ENCODE measurements at regions not wholly inside any gene's neighbourhood (a gene's known extent, or its start where the extent isn't known, plus 50 kb on each side); places are given as distances from the start of the nearest gene placed in this dataset.
"Not testable (repeated sequence)": the region's sequence is repeated elsewhere in the genome, so short reads cannot be mapped to it uniquely, and the experiment has no call there.

DNA sequence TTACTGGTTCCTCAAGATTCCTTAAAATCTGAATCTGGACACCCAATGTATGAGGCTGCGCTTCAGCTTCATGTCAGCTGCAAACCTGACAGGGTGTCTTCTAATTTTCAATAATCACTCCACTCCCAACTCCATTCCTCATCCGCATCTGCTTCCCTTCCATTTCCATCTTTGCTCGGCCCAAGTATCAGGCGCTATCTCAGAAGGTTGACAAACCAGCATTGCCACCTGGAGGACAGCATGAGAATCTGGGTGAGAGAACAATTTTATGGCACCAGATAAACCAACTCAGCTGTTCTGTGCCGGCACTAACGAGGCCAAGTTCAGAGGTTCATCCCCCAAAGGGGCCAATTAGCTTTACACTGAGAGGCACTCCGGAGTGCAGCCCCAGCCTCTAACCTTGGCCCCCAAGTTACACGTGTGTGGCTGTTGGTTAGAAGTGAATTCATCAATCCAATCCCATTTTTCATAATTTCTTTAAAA is 79.1 kb upstream of the LMO2 start:
- DNase-seq (ENCODE audit: low spot score), result peak; percentile 50

DNA sequence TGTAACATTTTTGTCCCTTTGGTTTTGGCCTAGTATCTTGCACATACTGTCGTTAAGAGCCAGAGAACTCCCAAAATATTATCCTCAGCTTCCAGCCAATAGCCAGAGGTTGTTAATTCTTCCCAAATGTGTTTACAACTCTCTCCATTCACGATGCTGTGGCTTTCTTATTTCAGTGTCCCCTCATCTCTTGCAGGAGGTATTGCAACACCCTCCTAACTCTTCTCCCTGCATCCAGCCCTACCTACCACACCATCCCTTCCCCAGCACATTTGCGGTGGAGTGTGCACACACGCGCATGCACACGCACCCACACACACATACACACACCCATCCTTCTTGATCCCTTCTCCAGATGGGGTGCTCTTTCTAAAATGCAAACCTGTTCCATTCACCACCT is 75.6 kb upstream of the LMO2 start:
- DNase-seq (ENCODE audit: low spot score), result no peak

DNA sequence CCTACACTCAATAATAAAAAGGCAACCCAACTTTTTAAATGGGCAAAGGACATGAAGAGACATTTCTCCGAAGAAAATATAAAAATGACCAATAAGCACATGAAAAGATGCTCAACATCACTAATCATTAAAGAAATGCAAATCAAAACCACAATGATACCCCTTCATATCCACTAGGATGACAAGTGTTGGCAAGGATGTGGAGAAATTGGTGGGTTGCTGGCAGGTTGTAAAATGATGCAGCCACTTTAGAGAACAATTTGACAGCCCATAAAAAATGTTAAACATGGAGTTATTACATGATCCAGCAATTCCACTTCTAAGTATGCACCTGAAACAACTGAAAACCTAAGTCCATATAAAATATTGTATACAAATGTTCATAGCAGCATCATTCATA is 73.2 kb upstream of the LMO2 start:
- DNase-seq (ENCODE audit: low spot score), result no peak

DNA sequence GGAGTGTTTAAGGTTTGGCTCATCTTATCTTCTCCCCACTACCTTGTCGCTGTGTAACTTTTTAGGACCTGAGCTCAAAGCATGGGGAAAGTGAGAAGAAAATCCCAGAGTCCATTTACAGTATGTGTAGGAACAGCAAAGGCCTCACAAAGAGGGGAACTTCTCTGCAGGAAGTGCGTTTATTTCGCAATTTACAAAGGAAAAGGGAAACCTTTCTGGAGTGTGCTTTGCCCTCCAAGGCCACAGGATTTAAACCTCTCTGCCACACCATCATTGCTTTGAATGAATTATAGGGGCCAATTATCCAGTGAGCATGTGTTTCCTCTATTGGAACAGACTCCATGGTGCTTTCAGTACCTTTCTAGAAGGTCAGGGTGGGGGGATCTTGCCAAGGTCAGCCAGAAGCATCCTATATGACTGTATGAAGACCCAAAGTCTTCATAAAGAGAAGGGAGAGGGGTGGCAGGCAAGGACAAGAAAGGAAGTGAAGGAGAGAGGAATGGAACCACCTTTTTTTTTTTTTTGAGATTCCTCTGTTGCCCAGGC is 68.1 kb upstream of the LMO2 start:
- no peak for DNase-seq (ENCODE audit: low spot score)

DNA sequence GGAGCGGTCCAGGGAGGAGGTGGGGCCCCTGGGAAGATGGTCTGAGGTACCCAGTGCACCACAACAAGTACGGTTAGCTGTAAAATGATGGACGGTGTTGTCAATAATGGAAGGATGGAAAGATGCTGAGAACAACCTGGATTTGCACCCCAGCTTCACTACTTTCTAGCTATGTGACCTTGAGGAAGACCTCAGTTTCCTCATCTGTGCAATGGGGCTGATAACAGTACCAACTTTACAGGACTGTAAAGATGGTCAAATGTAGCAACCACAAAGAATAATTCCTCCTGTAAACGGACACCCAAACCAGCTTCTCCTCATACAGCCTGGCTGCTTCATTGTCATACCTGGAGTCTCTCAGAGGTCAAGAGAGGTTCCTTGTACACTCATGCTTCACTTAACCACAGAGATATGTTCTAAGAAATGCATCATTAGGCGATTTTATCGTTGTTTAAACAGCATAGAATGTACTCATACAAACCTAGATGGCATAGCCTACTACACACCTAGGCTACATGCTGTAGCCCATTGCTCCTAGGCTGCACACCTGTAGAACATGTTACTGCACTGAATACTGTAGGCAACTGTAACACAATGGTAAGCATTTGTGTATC is 65.5 kb upstream of the LMO2 start:
- no peak for DNase-seq (ENCODE audit: low spot score)

DNA sequence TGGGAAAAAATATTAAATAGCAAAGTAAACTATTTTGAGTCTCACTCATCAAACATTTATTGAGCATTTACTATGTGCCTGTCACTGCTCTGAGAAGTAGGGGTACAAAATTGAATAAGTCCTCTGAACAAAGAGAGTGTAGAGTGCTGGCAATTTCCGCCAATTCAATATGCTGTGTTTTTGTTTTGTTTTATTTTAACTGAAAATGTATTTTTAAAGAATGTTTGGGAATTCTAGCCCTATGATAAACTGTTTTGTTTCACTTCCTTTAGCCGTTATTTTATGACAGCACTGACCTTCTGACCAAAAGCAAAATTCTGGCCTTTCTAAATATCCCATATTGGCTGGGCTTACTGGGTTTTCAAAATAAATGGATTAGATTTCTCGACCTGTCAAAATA is 64.7 kb upstream of the LMO2 start:
- DNase-seq (ENCODE audit: low spot score), result no peak

DNA sequence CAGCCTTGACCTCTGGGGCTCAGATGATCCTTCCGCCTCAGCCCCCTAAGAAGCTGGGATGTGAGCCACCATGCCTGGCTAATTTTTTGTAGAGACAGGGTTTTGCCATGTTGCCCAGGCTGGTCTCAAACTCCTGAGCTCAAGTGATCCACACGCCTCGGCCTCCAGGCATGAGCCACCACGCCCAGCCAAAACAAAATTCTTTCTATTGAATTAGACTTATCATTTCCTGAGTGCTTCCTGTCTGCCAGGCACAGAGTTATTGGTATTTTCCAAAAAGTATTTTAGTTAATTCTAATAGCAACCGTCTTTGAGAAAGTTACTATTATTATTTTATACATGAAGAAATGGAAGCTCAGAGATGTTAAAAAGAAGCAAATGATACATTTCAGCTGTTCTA is 61.4 kb upstream of the LMO2 start:
- DNase-seq (ENCODE audit: low spot score), result no peak

DNA sequence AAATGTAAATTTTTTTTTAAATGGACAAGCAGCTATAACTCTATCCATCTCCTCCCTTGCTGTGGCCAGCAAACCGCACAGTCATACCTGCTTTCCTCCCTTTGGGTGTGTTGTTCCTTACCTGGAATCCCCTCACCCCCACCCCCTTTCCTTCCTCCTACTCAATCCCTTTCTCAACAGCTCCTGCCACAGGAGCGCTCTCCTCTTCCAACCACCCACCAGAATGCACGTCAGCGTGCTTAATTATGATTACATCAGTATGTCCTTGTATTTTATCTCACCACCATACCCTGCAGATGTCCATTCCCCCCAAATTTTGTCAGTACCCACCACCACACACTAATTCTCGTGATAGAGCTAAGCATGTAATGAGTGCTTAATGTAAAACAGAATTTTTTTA is 60.9 kb upstream of the LMO2 start:
- no peak for DNase-seq (ENCODE audit: low spot score)

DNA sequence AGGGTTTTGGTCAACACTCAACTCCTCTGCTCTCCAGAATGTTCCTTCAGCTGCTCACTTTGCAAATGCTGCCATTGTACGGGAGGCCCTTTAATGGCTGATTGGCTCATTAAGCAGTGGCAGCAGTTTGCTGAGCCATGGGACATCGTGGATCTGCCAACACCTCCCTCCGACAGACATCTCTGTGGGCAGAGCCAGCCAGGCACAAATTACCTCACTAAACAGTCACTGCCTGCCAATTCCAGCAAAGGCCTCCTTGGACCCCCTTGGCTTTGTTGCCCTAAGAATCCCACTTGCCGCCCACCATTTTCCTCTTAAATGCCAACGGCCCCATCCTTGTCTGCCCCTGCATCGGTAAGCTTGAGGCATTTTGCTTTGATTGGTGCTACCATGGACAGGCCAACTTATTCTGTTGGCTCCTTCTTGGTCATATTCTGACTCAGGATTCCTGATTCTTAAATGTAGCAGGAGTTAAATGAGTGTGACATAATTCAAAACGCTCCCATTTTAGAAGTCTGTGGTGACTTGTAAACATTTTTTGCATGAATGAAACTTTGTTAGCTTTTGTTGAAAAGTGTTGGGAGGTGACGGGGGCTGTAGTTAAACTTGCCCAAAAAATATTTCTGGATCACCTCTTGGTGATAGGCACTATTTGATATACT is 57.5 kb upstream of the LMO2 start:
- no peak for DNase-seq (ENCODE audit: low spot score)

DNA sequence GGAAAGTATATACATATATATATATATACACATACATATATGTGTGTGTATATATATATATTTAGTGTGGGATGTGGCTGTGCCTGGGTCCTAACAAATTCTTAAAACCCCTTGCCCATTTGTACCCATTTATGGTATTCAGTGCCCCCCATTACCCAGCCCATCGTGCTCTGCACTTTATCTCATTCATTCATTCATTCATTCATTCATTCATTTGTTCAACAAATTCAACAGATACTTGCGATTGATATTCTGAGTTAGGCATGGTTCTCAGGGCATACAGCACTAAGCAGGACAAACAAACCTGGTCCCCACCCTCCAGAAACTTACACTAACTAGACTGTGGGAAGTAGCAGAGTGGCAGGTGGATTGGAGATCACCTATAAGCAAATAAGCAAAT is 56.6 kb upstream of the LMO2 start:
- no peak for DNase-seq (ENCODE audit: low spot score)

DNA sequence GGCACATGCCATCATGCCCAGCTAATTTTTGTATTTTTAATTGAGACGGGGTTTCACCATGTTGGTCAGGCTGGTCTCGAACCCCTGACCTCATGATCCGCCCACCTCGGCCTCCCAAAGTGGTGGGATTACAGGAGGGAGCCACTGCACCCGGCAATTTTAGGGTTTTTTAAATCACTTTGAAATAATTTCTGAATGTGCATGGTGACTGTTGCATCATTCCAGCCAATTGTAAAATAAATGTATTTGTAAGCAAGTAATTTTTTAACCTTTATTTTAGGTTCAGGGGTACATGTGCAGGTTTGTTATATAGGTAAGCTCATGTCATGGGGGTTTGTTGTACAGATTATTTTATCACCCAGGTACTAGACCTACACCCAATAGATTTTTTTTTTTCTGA is 56.0 kb upstream of the LMO2 start:
- not testable (repeated sequence) for DNase-seq (ENCODE audit: low spot score)

DNA sequence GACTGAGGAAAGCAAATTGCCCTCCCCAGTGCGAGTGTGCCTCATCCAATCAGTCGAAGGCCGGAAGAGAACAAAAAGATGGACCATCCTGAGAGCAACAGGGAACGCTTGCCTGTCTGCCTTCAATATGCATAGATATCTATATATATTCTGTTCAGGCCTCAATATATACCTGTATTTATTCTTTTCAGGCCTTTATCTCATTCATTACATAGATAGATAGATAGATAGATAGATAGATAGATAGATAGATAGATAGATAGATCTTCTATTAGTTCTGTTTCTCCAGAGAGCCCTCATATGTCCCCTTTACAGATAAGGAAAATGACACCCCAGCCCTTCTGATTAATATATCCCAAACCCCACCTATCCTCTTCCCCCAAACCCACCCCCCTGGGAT is 55.1 kb upstream of the LMO2 start:
- DNase-seq (ENCODE audit: low spot score), result no peak

DNA sequence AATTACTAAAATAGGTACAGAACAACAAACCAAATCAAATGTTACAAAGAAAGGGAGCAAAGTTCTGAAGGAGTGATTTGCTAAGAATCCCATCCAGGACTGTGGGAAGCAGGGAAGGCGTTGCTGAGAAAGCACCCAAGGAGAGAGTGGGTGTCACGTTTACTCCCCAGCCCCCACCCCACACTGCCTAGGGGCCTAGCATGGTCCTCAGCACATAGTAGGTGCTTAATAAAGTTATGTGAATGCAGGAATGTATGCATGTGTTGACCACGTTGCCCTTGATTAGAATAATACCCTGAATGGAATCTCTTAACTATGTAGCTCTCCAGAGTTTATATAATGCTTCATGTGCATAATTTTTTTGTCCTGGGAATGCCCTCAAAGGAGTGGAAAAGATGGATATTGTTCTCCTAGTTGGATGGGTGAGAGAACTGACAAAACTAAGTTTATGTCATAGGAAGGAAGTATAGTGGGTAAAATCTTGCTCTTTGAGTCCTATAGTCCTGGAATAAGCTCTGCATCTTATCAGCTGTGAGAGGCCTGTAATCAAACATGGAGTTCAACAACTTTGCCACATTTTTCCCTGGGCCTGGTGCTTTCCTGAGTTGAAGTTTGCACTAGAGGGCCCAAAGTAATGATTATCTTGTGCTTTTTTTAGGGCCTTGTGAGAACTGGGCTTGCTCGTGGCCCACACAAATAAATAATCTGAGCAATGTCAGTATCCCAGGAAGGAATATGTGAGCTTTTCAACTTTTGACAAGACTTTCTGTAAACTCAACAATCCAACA is 53.8 kb upstream of the LMO2 start:
- no peak for DNase-seq (ENCODE audit: low spot score)

DNA sequence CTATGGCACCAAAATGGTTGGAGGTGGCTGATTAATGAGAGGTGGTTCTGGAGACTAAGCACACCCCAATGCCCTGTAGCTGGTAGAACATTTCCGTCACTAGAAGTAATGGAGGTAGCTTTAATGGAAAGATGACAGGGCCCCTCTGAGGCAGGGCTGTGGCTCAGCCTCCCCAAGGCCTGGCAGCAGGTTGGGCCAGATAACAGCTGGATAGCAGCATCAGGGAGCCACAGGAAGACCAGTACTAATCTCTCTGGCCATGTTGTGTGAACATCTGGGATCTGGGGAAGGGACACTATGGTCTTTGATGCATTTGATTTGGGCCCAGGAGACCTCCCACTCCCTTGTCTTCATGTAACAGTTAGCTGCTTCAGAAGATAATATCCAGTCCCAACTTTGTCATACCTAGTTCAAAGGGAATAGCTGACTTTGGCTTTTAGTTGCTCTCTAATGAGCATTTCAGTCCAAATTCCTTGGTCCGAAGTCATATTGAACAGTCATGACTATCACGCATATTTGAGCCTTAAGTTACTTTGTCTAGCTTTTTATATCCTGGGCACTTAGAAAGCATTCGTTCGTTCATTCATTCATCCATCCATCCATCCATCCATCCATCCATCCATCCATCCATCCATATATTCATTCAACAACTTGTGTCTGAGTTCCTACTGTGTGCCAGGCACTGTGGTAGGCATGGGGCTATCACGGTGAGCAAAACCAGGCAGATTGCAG is 53.0 kb upstream of the LMO2 start:
- no peak for DNase-seq (ENCODE audit: low spot score)

DNA sequence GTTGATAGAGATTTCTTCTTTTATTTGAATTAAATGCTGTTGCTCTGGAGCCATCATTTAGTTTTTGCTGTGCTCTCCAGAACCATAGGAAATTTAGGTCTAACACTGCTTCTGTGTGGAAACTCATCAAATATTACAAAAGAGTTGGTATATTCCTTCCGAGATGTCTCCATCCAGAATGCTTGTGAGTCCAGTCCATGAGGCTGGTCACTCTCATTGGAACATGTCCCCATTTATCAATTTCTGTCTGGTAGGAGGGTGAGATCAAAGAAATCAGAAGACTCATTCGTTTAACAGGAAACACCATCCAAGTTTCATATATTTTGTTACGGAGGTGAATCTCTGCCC is 52.4 kb upstream of the LMO2 start:
- DNase-seq (ENCODE audit: low spot score), result no peak

DNA sequence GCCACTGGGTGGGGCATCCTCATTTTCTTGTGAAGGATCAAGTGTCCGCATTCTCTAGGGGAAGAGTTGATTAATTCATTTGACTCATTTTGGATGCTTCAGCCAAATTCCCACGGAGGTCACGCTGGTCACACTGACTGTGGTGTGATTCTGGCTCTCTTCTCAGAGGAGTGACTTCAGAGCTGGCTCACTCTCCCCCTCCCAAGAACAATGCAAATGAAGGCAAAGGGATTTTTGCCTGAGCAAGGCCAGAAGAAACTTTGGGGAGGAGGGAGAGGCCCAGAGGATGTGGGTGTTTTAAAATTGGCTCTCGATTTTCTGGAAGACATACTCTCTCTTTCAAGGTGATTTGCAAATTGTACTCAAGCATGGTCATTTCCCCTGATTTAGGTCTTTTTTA is 51.1 kb upstream of the LMO2 start:
- DNase-seq (ENCODE audit: low spot score), result no peak

DNA sequence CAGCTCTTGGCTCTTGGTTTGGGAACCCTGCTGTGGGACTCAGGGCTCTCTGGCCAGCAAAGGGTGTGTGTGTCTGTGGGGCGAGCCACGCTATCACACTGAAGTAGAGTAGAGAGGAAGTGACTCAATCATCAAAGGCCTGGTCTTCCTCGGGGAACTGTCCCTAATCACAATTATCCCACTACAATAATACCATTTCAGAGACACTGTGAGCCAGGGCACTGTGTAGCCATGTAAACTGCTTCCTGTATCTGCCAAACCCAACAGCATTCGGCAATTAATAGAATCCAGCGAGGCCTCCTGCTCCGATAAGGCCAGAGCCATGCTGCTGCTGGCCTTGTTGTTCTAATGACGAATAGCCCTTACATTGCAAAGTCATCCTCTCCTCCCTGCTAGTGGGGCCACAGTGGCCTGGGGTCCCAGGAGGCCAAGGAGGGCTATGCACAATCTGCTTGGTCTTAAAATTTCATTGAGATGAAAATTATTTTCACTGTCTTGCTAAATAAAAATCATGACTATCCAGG is 49.8 kb upstream of the LMO2 start:
- DNase-seq (ENCODE audit: low spot score), result no peak
